NCI-H2107 treated with DMSO at 0.1 percent for 48 hours (cell line): ENCODE measurements at regions not wholly inside any gene's neighbourhood (a gene's known extent, or its start where the extent isn't known, plus 50 kb on each side); places are given as distances from the start of the nearest gene placed in this dataset.

Experiments
- DNase-seq: peaks from one replicate; lab custom pipeline; 2025; ENCODE audit not compliant: unreplicated experiment; lab: John Stamatoyannopoulos, UW

GRCh38 chr16:66289986-66290385 is 76.5 kb upstream of the CDH5 start:
- DNase-seq = no peak

- DNase-seq = no peak
Measured at GRCh38 chr16:66289051-66289680, 77.3 kb upstream of the CDH5 start.

GRCh38 chr16:66287926-66288325 is 78.6 kb upstream of the CDH5 start:
- DNase-seq = no peak

- no peak for DNase-seq
Measured at GRCh38 chr16:66287416-66287815, 79.1 kb upstream of the CDH5 start.

- DNase-seq = no peak
Measured at GRCh38 chr16:66286527-66286926, 80.0 kb upstream of the CDH5 start.

DNA sequence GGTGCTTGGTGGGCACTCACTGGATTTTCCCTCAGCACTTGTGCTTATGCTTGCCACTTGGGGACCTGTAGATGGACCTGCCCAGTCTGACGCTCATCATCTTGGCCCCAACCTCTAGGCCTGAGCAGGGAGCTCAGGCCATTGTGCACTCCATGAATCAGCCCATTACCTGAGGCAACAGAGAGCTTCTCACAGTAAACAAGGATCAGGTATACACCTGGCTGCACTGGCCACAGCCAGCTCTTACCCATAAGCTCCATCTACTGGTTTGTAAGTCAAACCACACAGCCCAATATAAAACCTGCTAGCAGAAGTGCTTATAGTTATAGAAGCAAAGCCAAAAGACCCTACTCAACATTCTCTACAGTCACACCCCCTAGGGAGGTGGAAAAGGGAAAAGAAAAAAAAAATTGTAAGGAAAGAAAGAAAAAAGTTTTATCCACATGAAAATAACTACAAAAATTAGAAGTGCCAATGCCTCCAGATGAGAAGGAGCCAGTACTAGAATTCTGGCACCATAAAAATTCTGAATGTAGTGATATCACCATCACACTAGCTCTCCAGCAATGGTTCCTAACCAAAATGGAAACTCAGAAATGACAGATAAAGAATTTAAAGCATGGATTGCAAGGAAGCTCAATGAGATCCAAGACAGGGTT is 87.8 kb upstream of the CDH5 start:
- DNase-seq = peak; percentile 1

DNA sequence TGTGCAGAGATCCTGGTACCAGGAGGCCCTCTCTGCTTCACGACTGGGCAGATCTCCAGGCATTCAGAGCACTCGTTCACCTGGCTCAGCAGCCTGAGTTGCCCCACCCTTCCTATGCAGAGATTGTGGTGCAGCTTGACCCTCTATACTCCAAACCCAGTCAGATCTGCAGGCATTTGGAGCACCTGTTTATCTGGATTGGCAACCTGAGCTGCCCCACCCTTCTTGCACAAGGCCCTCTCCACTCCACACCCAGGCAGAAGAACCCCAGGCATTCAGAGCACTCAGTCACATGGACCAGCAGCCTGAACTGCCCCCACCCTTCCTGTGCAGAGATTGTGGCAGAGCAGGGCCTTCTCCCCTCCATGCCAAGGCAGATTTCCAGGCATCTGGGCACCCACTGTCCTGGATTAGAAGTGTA is 88.4 kb upstream of the CDH5 start:
- DNase-seq = no peak

DNA sequence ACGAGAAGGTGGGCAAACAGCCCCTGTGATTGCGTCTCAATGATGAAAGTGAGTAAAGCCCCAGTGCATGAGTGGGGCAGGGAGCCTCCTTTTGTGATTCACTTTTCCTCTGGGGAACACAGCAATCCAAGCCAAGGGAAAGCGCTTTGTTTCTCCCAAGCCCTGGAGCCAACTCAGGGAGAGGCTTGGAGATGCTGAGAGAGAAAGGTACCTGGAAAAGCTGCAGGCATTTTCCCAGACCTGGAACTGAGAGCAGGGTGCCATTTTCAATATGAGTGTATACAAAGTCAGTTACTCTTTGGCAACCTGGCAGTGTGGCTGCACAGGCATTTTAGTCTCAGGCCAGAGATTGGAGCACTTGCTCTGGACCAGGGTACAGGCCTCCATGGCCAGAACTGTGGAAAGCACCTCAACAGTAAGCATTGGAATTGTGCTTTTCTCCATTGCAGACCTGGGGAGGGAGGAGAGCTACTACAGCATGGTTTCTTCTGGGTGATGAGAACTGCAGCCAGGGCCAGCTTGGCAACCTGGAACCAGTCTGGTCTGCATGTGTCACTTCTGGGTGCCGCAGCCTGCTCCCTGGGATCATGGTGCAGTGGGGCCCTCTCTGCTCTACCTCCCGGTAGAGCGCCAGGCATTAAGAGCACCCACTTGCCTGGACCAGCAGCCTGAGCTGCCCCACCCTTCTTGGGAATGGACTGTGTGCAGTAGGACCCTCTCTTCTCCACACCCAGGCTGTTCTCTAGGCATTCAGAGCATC is 89.0 kb upstream of the CDH5 start:
- DNase-seq = no peak

DNA sequence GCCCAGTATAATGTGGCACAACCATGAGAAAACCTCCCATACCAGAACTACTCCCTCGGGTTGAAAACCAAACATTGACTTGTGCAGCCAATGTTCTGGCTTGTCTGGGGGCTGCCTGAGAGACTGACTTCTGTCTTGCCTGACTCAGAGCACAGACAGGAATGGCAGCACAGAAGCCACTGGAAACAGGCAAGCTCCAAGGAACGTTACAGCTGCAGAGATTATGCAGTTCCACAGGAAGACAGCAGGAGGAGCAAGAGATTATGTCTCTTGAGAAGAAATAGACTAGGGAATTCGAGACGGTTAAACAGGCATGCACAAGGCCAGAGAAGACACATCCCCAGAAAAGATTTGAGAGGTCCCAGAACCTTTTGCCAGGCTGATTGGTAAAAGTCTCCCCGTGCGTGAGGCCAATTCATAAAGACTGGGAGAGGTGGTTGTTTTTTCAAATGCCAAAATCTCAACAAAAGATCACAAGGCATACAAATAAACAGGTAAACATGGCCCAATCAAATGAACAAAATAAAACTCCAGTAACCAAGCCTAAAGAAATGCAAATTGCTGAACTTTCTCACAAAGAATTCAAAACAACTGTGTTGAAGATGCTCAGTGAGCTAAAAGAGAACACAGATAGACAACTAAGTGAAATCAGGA is 90.6 kb upstream of the CDH5 start:
- peak; percentile 54 for DNase-seq

DNA sequence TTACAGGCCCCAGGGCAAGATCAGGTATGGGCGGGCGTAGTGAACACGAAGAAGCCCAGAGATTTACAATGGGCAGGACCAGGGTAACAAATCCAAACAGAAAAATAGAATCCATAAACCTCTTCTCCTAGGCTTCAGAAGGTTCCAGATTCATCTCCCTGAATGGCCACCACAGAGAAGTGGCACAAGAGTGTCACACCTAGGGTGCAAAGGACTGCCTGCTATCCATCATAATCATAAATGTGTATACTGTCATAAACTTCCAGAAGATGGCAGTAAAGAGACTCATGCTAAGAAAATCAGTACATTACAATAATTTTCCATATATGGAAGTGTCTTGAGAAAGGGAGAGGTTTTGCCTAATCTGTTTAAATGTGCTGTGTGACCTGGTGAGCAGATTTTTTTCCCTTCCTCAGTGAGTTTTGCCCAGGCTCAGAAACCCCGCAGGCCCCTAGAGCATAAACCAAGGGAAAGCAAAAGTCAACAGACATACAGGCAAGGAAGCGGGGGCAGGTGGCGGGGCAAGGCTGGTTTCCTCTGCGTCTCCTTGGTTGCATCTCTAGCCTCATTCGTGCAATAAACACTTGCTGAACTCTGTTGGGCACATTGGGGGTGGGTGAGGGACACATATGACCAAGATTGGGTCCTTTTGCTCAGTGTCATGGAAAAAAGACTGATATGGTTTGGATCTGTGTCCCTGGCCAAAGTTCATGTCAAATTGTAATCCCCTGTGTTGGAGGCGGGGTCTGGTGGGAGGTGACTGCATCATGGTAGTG is 92.0 kb upstream of the CDH5 start:
- no peak for DNase-seq

DNA sequence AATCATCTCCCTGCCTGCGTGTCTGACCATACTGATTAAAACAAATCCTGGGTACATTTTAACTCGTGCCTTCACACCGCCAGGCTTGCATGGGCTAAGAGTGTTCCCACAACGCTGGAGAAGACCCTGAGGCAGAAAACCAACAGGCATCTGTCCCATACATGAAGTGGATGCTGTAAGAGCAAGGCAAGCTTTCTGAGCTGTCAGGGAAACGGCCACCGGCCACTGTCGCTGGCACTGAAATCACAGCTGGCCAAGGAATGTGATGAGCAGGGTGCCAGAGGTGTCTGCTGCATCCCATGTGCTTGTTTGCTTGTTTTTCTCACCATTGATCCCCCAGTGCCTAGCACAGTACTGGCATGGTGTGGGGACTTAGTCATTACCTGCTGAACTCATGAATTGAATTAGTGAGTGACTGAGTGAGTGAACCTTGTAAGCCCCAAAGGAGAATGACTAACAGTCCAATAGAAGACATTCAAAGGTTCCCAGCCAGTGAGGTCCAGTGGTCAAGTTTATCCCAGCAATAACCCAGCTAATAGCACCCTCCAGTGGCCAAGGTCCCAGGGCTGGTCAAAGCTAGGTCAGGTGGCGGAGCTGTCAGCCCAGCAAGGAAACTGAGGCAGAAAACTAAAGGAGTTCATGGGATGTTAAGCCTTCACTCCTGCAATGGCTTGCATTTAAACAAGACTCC is 92.7 kb upstream of the CDH5 start:
- no peak for DNase-seq

DNA sequence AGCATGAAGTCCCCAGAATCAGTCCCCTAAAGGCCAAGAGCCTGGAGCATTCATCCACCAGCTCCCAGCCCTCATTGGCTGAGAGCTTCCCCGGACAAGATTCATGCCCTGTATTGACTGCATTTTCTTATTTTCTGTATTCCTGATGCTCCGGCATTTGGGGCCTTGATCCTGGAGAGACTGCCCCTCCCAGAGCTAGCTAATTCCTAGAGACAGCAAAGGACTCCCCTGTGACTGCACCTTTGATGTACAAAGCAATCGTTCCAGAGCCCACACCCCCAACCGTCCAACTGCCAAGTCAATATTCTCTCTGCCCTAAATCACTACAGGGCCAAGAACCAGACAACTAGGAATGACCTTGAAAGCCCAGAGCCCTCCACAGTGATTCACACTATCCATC is 93.4 kb upstream of the CDH5 start:
- DNase-seq = no peak

- DNase-seq = no peak
Measured at GRCh38 chr16:66272461-66272860, 94.0 kb upstream of the CDH5 start.

- no peak for DNase-seq
Measured at GRCh38 chr16:66271074-66272060, 95.1 kb upstream of the CDH5 start.

DNA sequence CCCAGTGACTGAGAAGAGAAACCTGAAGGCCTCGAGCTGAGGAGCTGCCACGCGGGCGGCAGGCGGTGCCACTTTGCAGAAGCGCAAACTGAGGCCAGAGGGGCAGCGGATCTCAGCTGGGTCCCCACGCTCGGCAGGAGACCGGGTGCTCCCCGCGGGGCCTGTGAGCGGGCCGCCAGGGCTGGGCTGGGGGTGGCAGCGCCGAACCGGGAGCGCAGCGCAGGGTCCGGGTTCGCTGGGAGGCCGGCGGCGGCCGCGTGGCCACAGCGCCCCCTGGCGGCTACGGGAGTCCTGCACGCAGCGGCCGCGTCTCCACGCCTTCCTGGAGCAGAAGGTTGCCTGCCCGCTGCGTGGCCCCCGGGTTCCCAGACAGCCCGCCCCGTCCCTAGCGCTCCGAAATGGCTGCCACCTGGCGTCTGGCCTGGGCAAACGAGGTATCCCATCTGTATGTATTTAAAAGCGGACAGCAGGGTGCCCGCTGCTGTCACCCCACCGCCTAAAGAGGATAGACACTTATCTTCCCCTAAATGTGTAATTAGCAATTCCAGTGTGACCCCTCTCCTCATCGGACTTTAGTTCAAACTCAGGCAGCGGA is 96.1 kb upstream of the CDH5 start:
- DNase-seq = no peak

DNA sequence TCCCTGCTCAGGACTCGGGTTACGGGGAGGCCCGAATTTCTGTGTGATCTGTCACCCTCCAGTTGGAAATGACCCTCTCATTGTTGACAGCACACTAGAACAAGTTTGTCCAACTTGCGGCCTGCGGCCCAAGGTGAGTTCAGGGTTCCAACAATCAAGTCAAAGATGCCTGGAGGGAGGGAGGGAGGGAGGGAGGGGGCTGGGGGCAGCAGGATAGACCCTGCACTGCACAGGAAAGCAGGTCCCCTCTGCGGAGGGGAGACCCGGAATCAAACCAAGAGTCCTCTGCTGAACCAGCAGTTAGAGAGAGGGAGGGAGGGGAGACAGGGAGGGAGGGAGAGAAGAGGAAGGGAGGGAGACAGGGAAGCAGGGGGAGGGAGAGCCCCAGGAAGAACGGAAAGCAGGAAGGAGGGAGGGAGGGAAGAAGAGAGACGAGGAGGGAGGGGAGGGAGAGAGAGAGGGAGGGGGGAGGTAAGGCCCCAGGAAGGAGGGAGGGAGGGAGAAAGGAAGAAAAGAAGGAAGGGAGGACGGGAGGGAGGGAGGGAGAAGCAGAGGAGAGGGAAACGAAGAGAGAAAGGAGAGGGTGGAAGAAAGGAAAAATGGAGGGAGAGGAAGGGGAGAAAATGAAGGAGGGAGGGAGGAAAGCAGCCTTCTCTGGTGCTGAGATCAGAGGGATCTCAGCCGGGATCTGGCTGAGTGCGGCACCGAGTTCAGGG is 96.7 kb upstream of the CDH5 start:
- no peak for DNase-seq

DNA sequence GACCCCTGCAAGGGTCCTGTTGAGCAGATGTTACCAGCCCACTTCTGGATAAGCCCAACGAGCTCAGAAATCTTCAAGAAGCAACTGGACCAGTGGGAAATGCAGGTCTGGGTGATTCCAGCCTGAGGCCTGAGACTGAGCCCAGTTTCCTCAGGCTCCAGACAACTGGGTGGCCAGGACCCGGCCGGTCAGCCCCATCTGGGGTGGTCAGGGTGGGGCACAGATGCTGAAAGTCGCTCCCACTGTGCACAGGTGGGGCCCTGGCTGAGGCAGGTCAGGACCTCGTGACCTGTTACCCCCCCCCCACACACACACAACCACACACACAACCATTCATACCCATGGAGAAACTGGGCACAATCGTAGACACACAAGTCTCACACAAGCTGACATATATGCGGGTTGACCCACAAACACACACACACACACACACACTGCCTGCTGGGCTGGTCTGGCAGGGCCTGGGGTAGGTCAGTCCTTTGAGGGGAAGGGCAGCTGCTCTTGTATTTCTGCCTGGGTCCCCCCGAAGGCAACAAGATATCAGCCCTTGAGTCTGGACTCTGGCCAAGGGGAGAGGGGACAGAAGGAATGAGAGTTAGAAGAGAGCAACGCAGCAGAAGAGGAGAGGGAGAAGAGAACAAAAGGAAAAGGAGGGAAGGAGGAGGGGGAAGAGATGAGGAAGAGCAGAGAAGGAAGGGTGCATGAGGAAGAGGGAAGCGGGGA is 99.0 kb upstream of the CDH5 start:
- DNase-seq = no peak
